ENCODE measurements at regions not wholly inside any gene's neighbourhood (a gene's known extent, or its start where the extent isn't known, plus 50 kb on each side); places are given as distances from the start of the nearest gene placed in this dataset.

- Mint-ChIP-seq H3K4me1 (no peaks in the 10 kb centered on the region), H3K9me3 (peaks cover 11% of the 10 kb centered on the region), H3K27me3 (peaks cover 26% of the 10 kb centered on the region), H3K4me3 (no peak overlapping the region), H3K36me3 (no peaks in the 10 kb centered on the region), H3K27ac (no peak overlapping the region)
- ATAC-seq: no peak
Observed at GRCh38 chr11:70506986-70507385, 108.7 kb downstream of the CTTN start.

- Mint-ChIP-seq H3K36me3 (no peaks in the 10 kb centered on the region), H3K27me3 (peaks cover 23% of the 10 kb centered on the region), H3K4me1 (no peaks in the 10 kb centered on the region), H3K9me3 (peaks cover 17% of the 10 kb centered on the region), H3K27ac (no peak overlapping the region), H3K4me3 (no peak overlapping the region)
- ATAC-seq: no peak
Observed at GRCh38 chr11:70507466-70508230, 109.3 kb downstream of the CTTN start.

GRCh38 chr11:70508231-70508480 lies 109.8 kb downstream of the CTTN start:
- Mint-ChIP-seq H3K36me3 (no peaks in the 10 kb centered on the region), H3K27ac (no peak overlapping the region), H3K4me1 (no peaks in the 10 kb centered on the region), H3K9me3 (peaks cover 22% of the 10 kb centered on the region), H3K4me3 (no peak overlapping the region), H3K27me3 (peaks cover 23% of the 10 kb centered on the region)
- no peak for ATAC-seq

- Mint-ChIP-seq H3K9me3 (peaks cover 25% of the 10 kb centered on the region), H3K4me1 (no peaks in the 10 kb centered on the region), H3K36me3 (no peaks in the 10 kb centered on the region), H3K27ac (no peak overlapping the region), H3K4me3 (no peak overlapping the region), H3K27me3 (peaks cover 20% of the 10 kb centered on the region)
- no peak for ATAC-seq
Observed at GRCh38 chr11:70509476-70509875, 111.1 kb downstream of the CTTN start.

- Mint-ChIP-seq H3K27me3 (peaks cover 17% of the 10 kb centered on the region), H3K9me3 (peaks cover 25% of the 10 kb centered on the region), H3K27ac (no peak overlapping the region), H3K36me3 (no peaks in the 10 kb centered on the region), H3K4me3 (no peak overlapping the region), H3K4me1 (no peaks in the 10 kb centered on the region)
- ATAC-seq: no peak
Observed at GRCh38 chr11:70510106-70510505, 111.8 kb downstream of the CTTN start.

- Mint-ChIP-seq H3K27me3 (peaks cover 12% of the 10 kb centered on the region), H3K9me3 (peaks cover 25% of the 10 kb centered on the region), H3K4me1 (no peaks in the 10 kb centered on the region), H3K36me3 (no peaks in the 10 kb centered on the region), H3K27ac (no peak overlapping the region), H3K4me3 (no peak overlapping the region)
- ATAC-seq: no peak
Observed at GRCh38 chr11:70510571-70510970, 112.2 kb downstream of the CTTN start.

- Mint-ChIP-seq H3K27ac (no peak overlapping the region), H3K4me1 (no peaks in the 10 kb centered on the region), H3K9me3 (peaks cover 25% of the 10 kb centered on the region), H3K36me3 (no peaks in the 10 kb centered on the region), H3K4me3 (no peak overlapping the region), H3K27me3 (peaks cover 9% of the 10 kb centered on the region)
- no peak for ATAC-seq
Observed at GRCh38 chr11:70511345-70511744, 113.0 kb downstream of the CTTN start.

GRCh38 chr11:70512716-70513115 lies 114.4 kb downstream of the CTTN start:
- no peaks in the 10 kb centered on the region for H3K4me1 Mint-ChIP-seq

GRCh38 chr11:70517203-70517602 lies 118.9 kb downstream of the CTTN start:
- H3K4me3 Mint-ChIP-seq: no peak overlapping the region

More at GRCh38 chr11:70512716-70513115, 114.4 kb downstream of the CTTN start:
- no peaks in the 10 kb centered on the region for H3K36me3 Mint-ChIP-seq
- H3K9me3 Mint-ChIP-seq: peaks cover 28% of the 10 kb centered on the region
- peaks cover 9% of the 10 kb centered on the region for H3K27me3 Mint-ChIP-seq
- ATAC-seq: no peak
- no peak overlapping the region for H3K4me3 Mint-ChIP-seq
- no peak overlapping the region for H3K27ac Mint-ChIP-seq

GRCh38 chr11:70517988-70518907 lies 119.9 kb downstream of the CTTN start:
- no peaks in the 10 kb centered on the region for H3K36me3 Mint-ChIP-seq
- H3K27ac Mint-ChIP-seq: no peak overlapping the region
- H3K4me1 Mint-ChIP-seq: no peaks in the 10 kb centered on the region
- no peak overlapping the region for H3K4me3 Mint-ChIP-seq
- H3K27me3 Mint-ChIP-seq: peaks cover 41% of the 10 kb centered on the region
- ATAC-seq: no peak
- H3K9me3 Mint-ChIP-seq: peaks cover 7% of the 10 kb centered on the region

More at GRCh38 chr11:70517203-70517602, 118.9 kb downstream of the CTTN start:
- Mint-ChIP-seq H3K9me3 (peaks cover 16% of the 10 kb centered on the region), H3K27ac (no peak overlapping the region), H3K27me3 (peaks cover 31% of the 10 kb centered on the region), H3K4me1 (no peaks in the 10 kb centered on the region), H3K36me3 (no peaks in the 10 kb centered on the region)
- no peak for ATAC-seq

- Mint-ChIP-seq H3K4me3 (no peak overlapping the region), H3K4me1 (no peaks in the 10 kb centered on the region), H3K9me3 (peaks cover 3% of the 10 kb centered on the region), H3K27me3 (peaks cover 48% of the 10 kb centered on the region), H3K27ac (no peak overlapping the region), H3K36me3 (no peaks in the 10 kb centered on the region)
- ATAC-seq: no peak
Observed at GRCh38 chr11:70519117-70519516, 120.8 kb downstream of the CTTN start.

- Mint-ChIP-seq H3K4me1 (no peaks in the 10 kb centered on the region), H3K27ac (no peak overlapping the region), H3K4me3 (no peak overlapping the region), H3K27me3 (peaks cover 59% of the 10 kb centered on the region), H3K36me3 (no peaks in the 10 kb centered on the region), H3K9me3 (peaks cover 3% of the 10 kb centered on the region)
- no peak for ATAC-seq
Observed at GRCh38 chr11:70521475-70522308, 123.4 kb downstream of the CTTN start.

GRCh38 chr11:70522309-70522592 lies 123.9 kb downstream of the CTTN start:
- peaks cover 3% of the 10 kb centered on the region for H3K9me3 Mint-ChIP-seq
- ATAC-seq: no peak
- H3K36me3 Mint-ChIP-seq: no peaks in the 10 kb centered on the region
- H3K27ac Mint-ChIP-seq: no peak overlapping the region
- no peak overlapping the region for H3K4me3 Mint-ChIP-seq
- no peaks in the 10 kb centered on the region for H3K4me1 Mint-ChIP-seq
- H3K27me3 Mint-ChIP-seq: peaks cover 64% of the 10 kb centered on the region

- Mint-ChIP-seq H3K36me3 (no peaks in the 10 kb centered on the region), H3K27me3 (peaks cover 69% of the 10 kb centered on the region), H3K4me1 (no peaks in the 10 kb centered on the region), H3K9me3 (no peaks in the 10 kb centered on the region), H3K27ac (no peak overlapping the region), H3K4me3 (no peak overlapping the region)
- ATAC-seq: no peak
Observed at GRCh38 chr11:70522593-70523311, 124.4 kb downstream of the CTTN start.

All from stimulated activated memory B cell treated with anti-CD40 and anti-IgM and Interleukin-4, amounts not matched to agents 10 μg/mL and 1 μg/mL and 100 μg/mL, for 72 hours (primary cell).